NCI-H2196 (cell line): ENCODE measurements at regions not wholly inside any gene's neighbourhood (a gene's known extent, or its start where the extent isn't known, plus 50 kb on each side); places are given as distances from the start of the nearest gene placed in this dataset.
"Not testable (repeated sequence)": the region's sequence is repeated elsewhere in the genome, so short reads cannot be mapped to it uniquely, and the experiment has no call there.

Experiments used
- DNase-seq: peaks from one replicate; lab custom pipeline; 2025; ENCODE audit not compliant: unreplicated experiment; lab: John Stamatoyannopoulos, UW

GRCh38 chr11:44451706-44452105 lies 113.8 kb upstream of the CD82 start:
- DNase-seq = no peak

GRCh38 chr11:44452827-44453572 lies 112.5 kb upstream of the CD82 start:
- no peak for DNase-seq

- no peak for DNase-seq
These were observed 111.6 kb upstream of the CD82 start for GRCh38 chr11:44453871-44454270.

- DNase-seq = no peak
These were observed 110.8 kb upstream of the CD82 start for GRCh38 chr11:44454666-44455065.

- no peak for DNase-seq
These were observed 108.7 kb upstream of the CD82 start for GRCh38 chr11:44456544-44457300.

DNA sequence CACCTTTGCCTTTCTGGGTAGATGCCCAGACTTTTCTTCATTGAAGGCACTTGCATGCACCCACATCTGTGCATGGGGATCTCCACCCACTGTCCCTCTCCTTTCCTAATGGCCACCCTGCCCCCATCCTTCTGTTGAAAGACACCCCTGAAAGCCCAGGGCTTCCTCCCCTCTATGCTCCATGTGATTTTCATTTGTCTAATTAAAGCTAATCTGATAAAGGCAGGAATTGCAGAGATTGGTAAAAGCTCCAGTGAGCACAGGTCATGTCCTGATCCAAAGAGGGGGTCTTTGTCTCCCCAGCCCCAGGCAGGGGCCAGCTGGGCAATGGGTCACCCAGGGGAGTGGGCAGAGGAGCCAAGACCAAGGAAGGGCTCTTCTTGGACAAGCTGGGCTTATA lies 107.6 kb upstream of the CD82 start:
- no peak for DNase-seq

- no peak for DNase-seq
These were observed 101.7 kb upstream of the CD82 start for GRCh38 chr11:44463751-44464150.

GRCh38 chr11:44464741-44465140 lies 100.7 kb upstream of the CD82 start:
- no peak for DNase-seq

DNA sequence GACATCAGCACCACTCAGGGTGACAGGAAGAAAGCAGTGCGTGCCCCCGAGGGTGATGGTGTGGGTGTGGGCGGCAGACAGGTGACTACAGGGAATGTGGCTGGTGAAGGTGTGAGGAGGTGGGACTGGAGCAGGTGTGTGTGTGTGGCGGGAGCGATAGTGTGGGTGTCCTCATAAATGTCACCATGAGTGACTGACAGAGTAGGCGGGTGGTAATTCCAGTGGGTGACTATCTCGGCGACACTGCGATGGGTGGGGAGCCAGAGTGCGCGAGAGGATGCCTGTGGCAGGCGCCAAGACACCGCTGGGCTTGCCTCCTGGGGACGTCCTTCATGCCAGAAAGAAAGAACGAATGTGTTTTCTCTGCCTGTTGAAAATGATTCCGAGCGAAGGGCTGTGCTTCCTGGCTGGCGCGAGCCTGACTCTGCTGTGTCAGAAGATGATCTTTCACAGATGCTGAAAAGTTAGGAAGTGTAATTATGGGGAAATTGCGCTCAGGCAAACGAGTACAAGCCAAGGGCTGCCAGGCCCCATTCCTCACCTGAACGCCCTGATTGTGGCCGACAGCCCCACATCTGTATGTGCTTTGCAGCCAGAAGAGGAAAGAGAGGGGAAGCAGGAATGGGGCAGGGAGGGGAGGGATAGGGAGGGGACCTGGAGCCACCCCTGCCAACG lies 98.8 kb upstream of the CD82 start:
- DNase-seq = no peak

GRCh38 chr11:44467413-44467812 lies 98.0 kb upstream of the CD82 start:
- DNase-seq = no peak

- no peak for DNase-seq
These were observed 97.5 kb upstream of the CD82 start for GRCh38 chr11:44467931-44468330.

DNA sequence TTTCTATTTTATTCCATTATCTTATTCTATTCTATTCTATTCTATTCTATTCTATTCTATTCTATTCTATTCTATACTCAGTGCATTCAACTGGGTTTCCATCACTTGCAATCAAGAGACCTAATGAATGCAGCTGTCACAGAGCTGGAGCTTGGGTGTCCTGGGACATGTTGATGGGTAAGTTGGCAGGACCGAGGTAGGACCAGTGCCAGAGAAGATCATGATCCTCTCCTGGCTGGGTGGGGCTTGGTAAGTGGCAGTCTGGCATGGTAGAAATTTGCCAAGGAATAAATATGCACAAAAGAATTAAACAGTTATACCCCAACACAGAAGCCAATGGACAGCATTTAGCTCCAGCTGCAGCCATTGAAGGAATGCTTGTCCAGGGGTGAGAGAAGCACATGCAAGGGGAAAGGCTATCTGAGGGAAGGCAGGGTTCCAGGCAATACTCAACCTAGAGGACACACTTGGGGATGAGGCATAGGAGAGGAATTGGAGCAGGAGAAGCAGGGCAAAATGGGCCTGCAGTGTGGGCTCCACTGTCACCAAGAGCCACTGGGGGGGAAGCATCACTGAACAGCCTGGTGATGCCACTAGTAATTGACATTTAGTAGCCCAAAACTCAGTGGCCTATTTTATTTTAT lies 97.0 kb upstream of the CD82 start:
- no peak for DNase-seq

GRCh38 chr11:44469412-44469811 lies 96.1 kb upstream of the CD82 start:
- no peak for DNase-seq

- no peak for DNase-seq
These were observed 94.6 kb upstream of the CD82 start for GRCh38 chr11:44470854-44471253.

- DNase-seq = no peak
These were observed 93.9 kb upstream of the CD82 start for GRCh38 chr11:44471603-44472002.

- DNase-seq = no peak
These were observed 92.5 kb upstream of the CD82 start for GRCh38 chr11:44472916-44473315.

GRCh38 chr11:44474702-44475101 lies 90.8 kb upstream of the CD82 start:
- no peak for DNase-seq

GRCh38 chr11:44475114-44475686 lies 90.3 kb upstream of the CD82 start:
- DNase-seq = no peak

- not testable (repeated sequence) for DNase-seq
These were observed 83.1 kb upstream of the CD82 start for GRCh38 chr11:44482338-44482737.

- DNase-seq = peak; percentile 13
These were observed 81.4 kb upstream of the CD82 start for GRCh38 chr11:44483919-44484610.
